Suprapubic skin (tissue), 4 donors: ENCODE measurements at regions not wholly inside any gene's neighbourhood (a gene's known extent, or its start where the extent isn't known, plus 50 kb on each side); places are given as distances from the start of the nearest gene placed in this dataset.

Source experiments
- DNase-seq, 2 donors: peaks; one replicate each; pipeline ENCODE4 v3.0.0-alpha.2; 2019; ENCODE audit warnings: low spot score in 2 of 2
- H3K27ac ChIP-seq: fragments of 200-600 bp; sonication (generic); one replicate; pipeline ENCODE4 v1.5.1; 2019
- H3K27me3 ChIP-seq: fragments of 200-600 bp; sonication (generic); one replicate; pipeline ENCODE4 v1.5.1; 2019
- H3K36me3 ChIP-seq: fragments of 200-600 bp; sonication (generic); one replicate; pipeline ENCODE4 v1.5.1; 2019
- H3K4me1 ChIP-seq: fragments of 200-600 bp; sonication (generic); one replicate; pipeline ENCODE4 v1.5.1; 2019
- H3K4me3 ChIP-seq: fragments of 200-600 bp; sonication (generic); one replicate; pipeline ENCODE4 v1.5.1; 2019; ENCODE audit warnings: mild to moderate bottlenecking
- H3K9me3 ChIP-seq: fragments of 200-600 bp; sonication (generic); one replicate; pipeline ENCODE4 v1.5.1; 2019
- CTCF ChIP-seq, 2 donors: fragments of 200-600 bp in 1 of 2; fragments of 450-650 bp in 1 of 2; sonication (generic) in 1 of 2; IDR thresholded peaks; one replicate each; pipeline ENCODE4 v1.5.1; 2016 to 2019; ENCODE audit warnings: antibody characterized with exemption in 2 of 2, mild to moderate bottlenecking in 1 of 2, moderate library complexity in 1 of 2
- EP300 ChIP-seq: sonication (generic); formaldehyde crosslinking; IDR thresholded peaks from one replicate; pipeline ENCODE4 v1.6.1; 2017; ENCODE audit warnings: antibody characterized with exemption
- POLR2A ChIP-seq, 2 donors: fragments of 450-650 bp; IDR thresholded peaks; one replicate each; pipeline ENCODE4 v1.6.1; 2017; ENCODE audit warnings: antibody characterized with exemption in 2 of 2, mild to moderate bottlenecking in 2 of 2, moderate library complexity in 2 of 2
- POLR2AphosphoS5 ChIP-seq, 3 donors: sonication (generic); formaldehyde crosslinking; IDR thresholded peaks; one replicate each; pipeline ENCODE4 v1.6.1; 2017; ENCODE audit warnings: antibody characterized with exemption in 3 of 3
- WGBS: methylation state at CpG from one replicate; pipeline ENCODE4 v1.1.5; 2018; 5-methylcytosine and 5-hydroxymethylcytosine counted together

- DNase-seq: no peak
- Histone ChIP-seq H3K27me3 (no peaks in the 10 kb centered on the region), H3K27ac (no peak overlapping the region), H3K36me3 (no peaks in the 10 kb centered on the region), H3K4me1 (no peaks in the 10 kb centered on the region), H3K9me3 (no peaks in the 10 kb centered on the region), H3K4me3 (no peak overlapping the region)
- WGBS: 53% methylated on average over 4 of the region's 4 CpGs
- no peak for TF ChIP-seq EP300
- no peak for TF ChIP-seq POLR2A (IDR thresholded peaks at IDR 0.05)
- no peak for TF ChIP-seq CTCF (IDR thresholded peaks at IDR 0.05)
- TF ChIP-seq POLR2AphosphoS5 (IDR thresholded peaks at IDR 0.05): no peak
These were observed 380.0 kb downstream of the ANXA1 start for GRCh38 chr9:73531658-73532057.

- no peaks in the 10 kb centered on the region for H3K27me3 ChIP-seq
- 79% methylated on average over 4 of the region's 4 CpGs for WGBS
- H3K4me3 ChIP-seq: no peak overlapping the region
- DNase-seq: no peak
- H3K27ac ChIP-seq: no peak overlapping the region
- no peaks in the 10 kb centered on the region for H3K9me3 ChIP-seq
- no peaks in the 10 kb centered on the region for H3K36me3 ChIP-seq
- no peak for TF ChIP-seq CTCF (IDR thresholded peaks at IDR 0.05)
- no peak for TF ChIP-seq POLR2AphosphoS5 (IDR thresholded peaks at IDR 0.05)
- no peak for TF ChIP-seq EP300
- TF ChIP-seq POLR2A (IDR thresholded peaks at IDR 0.05): no peak
- H3K4me1 ChIP-seq: no peaks in the 10 kb centered on the region
These were observed 381.3 kb downstream of the ANXA1 start for GRCh38 chr9:73532985-73533384.

GRCh38 chr9:73536403-73536802 lies 384.7 kb downstream of the ANXA1 start:
- no peak for TF ChIP-seq CTCF (IDR thresholded peaks at IDR 0.05)
- TF ChIP-seq POLR2AphosphoS5 (IDR thresholded peaks at IDR 0.05): no peak
- TF ChIP-seq POLR2A (IDR thresholded peaks at IDR 0.05): no peak
- no peak for TF ChIP-seq EP300
- DNase-seq: no peak
- Histone ChIP-seq H3K9me3 (no peaks in the 10 kb centered on the region), H3K36me3 (no peaks in the 10 kb centered on the region), H3K27me3 (no peaks in the 10 kb centered on the region), H3K4me3 (no peak overlapping the region), H3K4me1 (no peaks in the 10 kb centered on the region), H3K27ac (no peak overlapping the region)
- 88% methylated on average over 2 of the region's 2 CpGs for WGBS

GRCh38 chr9:73537561-73537960 lies 385.9 kb downstream of the ANXA1 start:
- no peaks in the 10 kb centered on the region for H3K36me3 ChIP-seq
- H3K9me3 ChIP-seq: no peaks in the 10 kb centered on the region
- H3K27me3 ChIP-seq: no peaks in the 10 kb centered on the region
- no peak for DNase-seq
- no peaks in the 10 kb centered on the region for H3K4me1 ChIP-seq
- no peak overlapping the region for H3K27ac ChIP-seq
- no peak for TF ChIP-seq EP300
- no peak for TF ChIP-seq POLR2AphosphoS5 (IDR thresholded peaks at IDR 0.05)
- no peak for TF ChIP-seq CTCF (IDR thresholded peaks at IDR 0.05)
- WGBS: 63% methylated on average over 5 of the region's 5 CpGs
- no peak overlapping the region for H3K4me3 ChIP-seq

GRCh38 chr9:73539881-73540390 lies 388.3 kb downstream of the ANXA1 start:
- H3K36me3 ChIP-seq: no peaks in the 10 kb centered on the region

More at GRCh38 chr9:73539881-73540390, 388.3 kb downstream of the ANXA1 start:
- H3K9me3 ChIP-seq: no peaks in the 10 kb centered on the region
- no peak for DNase-seq
- no peak overlapping the region for H3K4me3 ChIP-seq
- TF ChIP-seq EP300 (no peak), CTCF (IDR thresholded peaks at IDR 0.05) (no peak), POLR2A (IDR thresholded peaks at IDR 0.05) (no peak), POLR2AphosphoS5 (IDR thresholded peaks at IDR 0.05) (no peak)
- WGBS: 73% methylated on average over 7 of the region's 7 CpGs
- no peaks in the 10 kb centered on the region for H3K4me1 ChIP-seq
- H3K27me3 ChIP-seq: no peaks in the 10 kb centered on the region
- no peak overlapping the region for H3K27ac ChIP-seq
